Lung (tissue), 11 donors: ENCODE measurements at regions not wholly inside any gene's neighbourhood (a gene's known extent, or its start where the extent isn't known, plus 50 kb on each side); places are given as distances from the start of the nearest gene placed in this dataset.
A peak's percentile ranks its signal among the peaks of the same experiment; 100 is the strongest.

ENCODE experiments used
- ATAC-seq: fragments of 200-7000 bp; cut with Tn5 transposase; one replicate; pipeline ENCODE4 v1.9.1; 2020; ENCODE audit warnings: moderate number of reproducible peaks; ENCODE audit not compliant: insufficient read depth, low FRiP score
- DNase-seq, 3 donors: peaks; one replicate each; pipeline ENCODE4 v3.0.0-alpha.2; 2013 to 2017
- H3K27ac ChIP-seq, 2 donors: one replicate each; pipeline ENCODE4 v1.5.1; 2013; ENCODE audit warnings: mild to moderate bottlenecking in 2 of 2, moderate library complexity in 2 of 2, control low read depth in 1 of 2, inconsistent platforms in 1 of 2, low read depth in 1 of 2, low read length in 1 of 2
- H3K27me3 ChIP-seq, 3 donors: one replicate each; pipeline ENCODE4 v1.5.1; 2013; ENCODE audit warnings: low read length in 2 of 3; ENCODE audit not compliant: control insufficient read depth in 3 of 3, insufficient read depth in 3 of 3
- H3K36me3 ChIP-seq, 4 donors: one replicate each; pipeline ENCODE4 v1.5.1; 2013; ENCODE audit warnings: low read length in 4 of 4, mild to moderate bottlenecking in 1 of 4, moderate library complexity in 1 of 4; ENCODE audit not compliant: control insufficient read depth in 4 of 4, insufficient read depth in 4 of 4
- H3K4me1 ChIP-seq, 5 donors: one replicate each; pipeline ENCODE4 v1.5.1; 2013; ENCODE audit warnings: low read length in 5 of 5, mild to moderate bottlenecking in 2 of 5, moderate library complexity in 1 of 5; ENCODE audit not compliant: control insufficient read depth in 5 of 5, insufficient read depth in 5 of 5
- H3K4me3 ChIP-seq: one replicate; pipeline ENCODE4 v1.5.1; 2013; ENCODE audit warnings: mild to moderate bottlenecking, control low read depth, moderate library complexity
- H3K9ac ChIP-seq, 2 donors: one replicate each; pipeline ENCODE4 v1.5.1; 2013; ENCODE audit warnings: low read length in 2 of 2, control low read depth in 1 of 2; ENCODE audit not compliant: insufficient read depth in 1 of 2
- H3K9me3 ChIP-seq, 4 donors: one replicate each; pipeline ENCODE4 v1.5.1; 2013; ENCODE audit warnings: low read length in 3 of 4, mild to moderate bottlenecking in 1 of 4, moderate library complexity in 1 of 4; ENCODE audit not compliant: control insufficient read depth in 4 of 4, insufficient read depth in 3 of 4
- CTCF ChIP-seq: IDR thresholded peaks from 2 replicates; pipeline ENCODE4 v1.5.1; 2012; ENCODE audit warnings: mild to moderate bottlenecking; ENCODE audit errors: control extremely low read depth, extremely low read depth
- WGBS, 2 donors: extraction: QIAGEN DNeasy Blood & Tissue Kit; methylation state at CpG; one replicate each; pipeline ENCODE4 v1.1.7; 2013; 5-methylcytosine and 5-hydroxymethylcytosine counted together
- donor health status: control.
- donor health status: control.
- donor health status: Bipolar disorder and iron deficiency.
- donor health status: healthy.
- donor health status: DM: yes; HTN: yes; CAD: no.

- TF ChIP-seq CTCF, result no peak
- H3K36me3 ChIP-seq, result no peaks in the 10 kb centered on the region
- no peak overlapping the region for H3K9ac ChIP-seq
- DNase-seq (no peak), ATAC-seq (no peak)
- no peaks in the 10 kb centered on the region for H3K27me3 ChIP-seq
- H3K4me3 ChIP-seq, result no peak overlapping the region
- H3K9me3 ChIP-seq, result no peaks in the 10 kb centered on the region
- 83% methylated on average over 2 of the region's 2 CpGs for WGBS, 2 donors
- no peak overlapping the region for H3K27ac ChIP-seq
- no peaks in the 10 kb centered on the region for H3K4me1 ChIP-seq
Measured at GRCh38 chr6:121857551-121857950, 422.1 kb downstream of the GJA1 start.

- Histone ChIP-seq H3K4me3 (no peak overlapping the region), H3K27ac (no peak overlapping the region), H3K9me3 (no peaks in the 10 kb centered on the region), H3K27me3 (no peaks in the 10 kb centered on the region), H3K36me3 (no peaks in the 10 kb centered on the region), H3K4me1 (no peaks in the 10 kb centered on the region), H3K9ac (no peak overlapping the region)
- no peak for TF ChIP-seq CTCF
- no peak for DNase-seq
- no peak for ATAC-seq
- WGBS, 2 donors, result 90 to 93% methylated on average over 4 of the region's 4 CpGs
Measured at GRCh38 chr6:121858310-121858709, 422.9 kb downstream of the GJA1 start.

- Histone ChIP-seq H3K9ac (no peak overlapping the region), H3K9me3 (no peaks in the 10 kb centered on the region), H3K27me3 (no peaks in the 10 kb centered on the region), H3K27ac (no peak overlapping the region), H3K4me3 (no peak overlapping the region), H3K36me3 (no peaks in the 10 kb centered on the region), H3K4me1 (no peaks in the 10 kb centered on the region)
- TF ChIP-seq CTCF, result no peak
- ATAC-seq (no peak), DNase-seq (peak in 1 of 3 donors; percentile 13)
- 42 to 45% methylated on average over 1 of the region's 1 CpG for WGBS, 2 donors
Measured at GRCh38 chr6:121858986-121859385, 423.5 kb downstream of the GJA1 start.

GRCh38 chr6:121865811-121866210 is 430.4 kb downstream of the GJA1 start:
- Histone ChIP-seq H3K27ac (no peak overlapping the region), H3K27me3 (no peaks in the 10 kb centered on the region), H3K4me1 (no peaks in the 10 kb centered on the region), H3K9me3 (no peaks in the 10 kb centered on the region), H3K4me3 (no peak overlapping the region), H3K36me3 (no peaks in the 10 kb centered on the region), H3K9ac (no peak overlapping the region)
- 84 to 94% methylated on average over 1 of the region's 1 CpG for WGBS, 2 donors
- no peak for ATAC-seq
- DNase-seq, result no peak
- no peak for TF ChIP-seq CTCF
